Liver (tissue), 8 donors: ENCODE measurements at regions not wholly inside any gene's neighbourhood (a gene's known extent, or its start where the extent isn't known, plus 50 kb on each side); places are given as distances from the start of the nearest gene placed in this dataset.

Source experiments
- DNase-seq: peaks from one replicate; pipeline ENCODE4 v3.0.0-alpha.2; 2017; ENCODE audit warnings: low spot score
- H3K27ac ChIP-seq, 2 donors: one replicate each; pipeline ENCODE4 v1.7.0; 2013; ENCODE audit warnings: inconsistent platforms in 2 of 2, low read length in 2 of 2, control low read depth in 1 of 2, low read depth in 1 of 2, mild to moderate bottlenecking in 1 of 2
- H3K27me3 ChIP-seq, 4 donors: one replicate each; pipeline versions ENCODE4 v1.6.1 to v1.7.0; 2013; ENCODE audit warnings: low read length in 3 of 4, inconsistent platforms in 1 of 4, mild to moderate bottlenecking in 1 of 4, moderate library complexity in 1 of 4; ENCODE audit not compliant: control insufficient read depth in 4 of 4, insufficient read depth in 4 of 4
- H3K36me3 ChIP-seq, 4 donors: one replicate each; pipeline versions ENCODE4 v1.6.1 to v1.7.0; 2013; ENCODE audit warnings: low read length in 3 of 4, mild to moderate bottlenecking in 3 of 4, low read depth in 1 of 4, moderate library complexity in 1 of 4; ENCODE audit not compliant: control insufficient read depth in 4 of 4, insufficient read depth in 3 of 4
- H3K4me1 ChIP-seq, 4 donors: one replicate each; pipeline versions ENCODE4 v1.6.1 to v1.7.0; 2013; ENCODE audit warnings: low read length in 3 of 4, mild to moderate bottlenecking in 3 of 4, moderate library complexity in 1 of 4; ENCODE audit not compliant: control insufficient read depth in 4 of 4, insufficient read depth in 4 of 4
- H3K4me3 ChIP-seq, 3 donors: one replicate each; pipeline versions ENCODE4 v1.6.1 to v1.7.0; 2013; ENCODE audit warnings: low read length in 3 of 3, control low read depth in 1 of 3, low read depth in 1 of 3, mild to moderate bottlenecking in 1 of 3
- H3K9ac ChIP-seq, 2 donors: one replicate each; pipeline ENCODE4 v1.7.0; 2013; ENCODE audit warnings: low read length in 2 of 2, mild to moderate bottlenecking in 2 of 2, moderate library complexity in 2 of 2, control low read depth in 1 of 2, low read depth in 1 of 2
- H3K9me3 ChIP-seq, 4 donors: one replicate each; pipeline versions ENCODE4 v1.6.1 to v1.7.0; 2013; ENCODE audit warnings: low read length in 3 of 4; ENCODE audit not compliant: control insufficient read depth in 4 of 4
- CTCF ChIP-seq: fragments of 150-350 bp; IDR thresholded peaks from 2 replicates; pipeline ENCODE4 v1.5.1; 2017; ENCODE audit warnings: improper control_type of control experiment, low read depth, low read length; ENCODE audit not compliant: missing input control
- EGR1 ChIP-seq, 2 donors: IDR thresholded peaks; 2 replicates each; pipeline ENCODE4 v1.6.1; 2016 to 2018; ENCODE audit warnings: antibody characterized with exemption in 2 of 2, low read depth in 2 of 2
- FOXA2 ChIP-seq: IDR thresholded peaks from 2 replicates; pipeline ENCODE4 v1.6.1; 2016; ENCODE audit warnings: antibody characterized with exemption
- GABPA ChIP-seq, 2 donors: IDR thresholded peaks in 1 of 2; conservative IDR thresholded peaks in 1 of 2; 2 replicates each; pipeline ENCODE4 v1.6.1; 2016; ENCODE audit warnings: antibody characterized with exemption in 2 of 2, mild to moderate bottlenecking in 1 of 2, moderate library complexity in 1 of 2
- HNF4A ChIP-seq, 2 donors: conservative IDR thresholded peaks; 2 replicates each; pipeline ENCODE4 v1.6.1; 2016; ENCODE audit warnings: antibody characterized with exemption in 2 of 2, mild to moderate bottlenecking in 2 of 2
- HNF4G ChIP-seq: IDR thresholded peaks from 2 replicates; pipeline ENCODE4 v1.6.1; 2016; ENCODE audit warnings: antibody characterized with exemption
- JUND ChIP-seq, 2 donors: IDR thresholded peaks; 2 replicates each; pipeline ENCODE4 v1.6.1; 2016; ENCODE audit warnings: antibody characterized with exemption in 2 of 2
- NR2F2 ChIP-seq: IDR thresholded peaks from 2 replicates; pipeline ENCODE4 v1.6.1; 2016; ENCODE audit warnings: antibody characterized with exemption
- RAD21 ChIP-seq, 2 donors: IDR thresholded peaks; 2 replicates each; pipeline ENCODE4 v1.6.1; 2016; ENCODE audit warnings: antibody characterized with exemption in 2 of 2, mild to moderate bottlenecking in 2 of 2
- REST ChIP-seq: IDR thresholded peaks from 2 replicates; pipeline ENCODE4 v1.6.1; 2016; ENCODE audit warnings: antibody characterized with exemption, mild to moderate bottlenecking
- TAF1 ChIP-seq: conservative IDR thresholded peaks from 2 replicates; pipeline ENCODE4 v1.6.1; 2016; ENCODE audit warnings: antibody characterized with exemption, mild to moderate bottlenecking
- YY1 ChIP-seq: IDR thresholded peaks from 2 replicates; pipeline ENCODE4 v1.6.1; 2016; ENCODE audit warnings: antibody characterized with exemption, mild to moderate bottlenecking
- ZBTB33 ChIP-seq: IDR thresholded peaks from 2 replicates; pipeline ENCODE4 v1.6.1; 2016; ENCODE audit warnings: antibody characterized with exemption
- whole genome bisulfite sequencing: extraction: QIAGEN DNeasy Blood & Tissue Kit; methylation state at CpG from one replicate; pipeline ENCODE4 v1.1.7; 2013; 5-methylcytosine and 5-hydroxymethylcytosine counted together
- donor health status: healthy.
- donor health status: healthy.
- donor health status: healthy.
- donor health status: healthy.
- donor health status: healthy.

GRCh38 chr1:73913025-73913424 is 285.0 kb downstream of the LRRIQ3 start:
- Histone ChIP-seq H3K9ac (no peak overlapping the region), H3K36me3 (no peaks in the 10 kb centered on the region), H3K27me3 (no peaks in the 10 kb centered on the region), H3K4me1 (no peaks in the 10 kb centered on the region), H3K27ac (no peak overlapping the region), H3K9me3 (no peaks in the 10 kb centered on the region), H3K4me3 (no peak overlapping the region)
- TF ChIP-seq REST: no peak
- no peak for DNase-seq

- Histone ChIP-seq H3K27ac (no peak overlapping the region), H3K9me3 (no peaks in the 10 kb centered on the region), H3K9ac (no peak overlapping the region), H3K36me3 (no peaks in the 10 kb centered on the region), H3K4me3 (no peak overlapping the region), H3K27me3 (no peaks in the 10 kb centered on the region), H3K4me1 (no peaks in the 10 kb centered on the region)
- WGBS: 78% methylated on average over 1 of the region's 1 CpG
- no peak for TF ChIP-seq TAF1
- no peak for TF ChIP-seq GABPA (IDR thresholded peaks at IDR 0.05 in 1 of 2, conservative IDR thresholded peaks at IDR 0.05 in 1 of 2)
- TF ChIP-seq EGR1 (IDR thresholded peaks at IDR 0.05; ENCODE audit: low read depth in 2 of 2): no peak
- no peak for TF ChIP-seq HNF4A (conservative IDR thresholded peaks at IDR 0.05)
- no peak for TF ChIP-seq NR2F2
- no peak for TF ChIP-seq FOXA2
- TF ChIP-seq HNF4G: no peak
- no peak for TF ChIP-seq JUND (IDR thresholded peaks at IDR 0.05)
- no peak for TF ChIP-seq REST
- TF ChIP-seq YY1: no peak
- TF ChIP-seq CTCF: no peak
- TF ChIP-seq ZBTB33: no peak
- no peak for TF ChIP-seq RAD21 (IDR thresholded peaks at IDR 0.05)
- no peak for DNase-seq
Observed at GRCh38 chr1:73911849-73912248, 286.1 kb downstream of the LRRIQ3 start.
